WI38 (cell line): ENCODE measurements at regions not wholly inside any gene's neighbourhood (a gene's known extent, or its start where the extent isn't known, plus 50 kb on each side); places are given as distances from the start of the nearest gene placed in this dataset.

Experiments used
- H3K4me3 ChIP-seq: 2 replicates; pipeline ENCODE4 v1.5.1; 2011; ENCODE audit warnings: low read depth, mild to moderate bottlenecking, control low read depth, low read length
- TF ChIP-seq, protein P1 (sequence below): IDR thresholded peaks from 2 replicates; pipeline ENCODE4 v1.5.1; 2012; ENCODE audit warnings: low read depth, mild to moderate bottlenecking, control low read depth, low read length

DNA sequence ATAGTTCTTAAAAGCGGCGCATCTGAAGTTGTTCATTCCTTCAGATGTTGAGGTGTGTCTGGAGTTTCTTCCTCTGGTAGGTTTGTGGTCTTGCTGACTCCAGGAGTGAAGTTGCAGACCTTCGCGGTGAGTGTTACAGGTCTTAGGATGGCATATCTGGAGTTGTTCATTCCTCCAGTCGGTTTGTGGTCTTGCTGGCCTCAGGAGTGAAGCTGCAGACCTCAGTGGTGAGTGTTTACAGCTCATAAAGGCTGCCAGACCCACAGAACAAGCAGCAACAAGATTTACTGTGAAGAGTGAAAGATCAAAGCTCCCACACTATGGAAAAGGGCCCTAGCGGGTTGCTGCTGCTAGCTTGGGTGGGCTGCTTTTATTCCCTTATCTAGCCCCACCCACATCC, 201.7 kb upstream of the PDGFD start:
- TF ChIP-seq, protein P1, sequence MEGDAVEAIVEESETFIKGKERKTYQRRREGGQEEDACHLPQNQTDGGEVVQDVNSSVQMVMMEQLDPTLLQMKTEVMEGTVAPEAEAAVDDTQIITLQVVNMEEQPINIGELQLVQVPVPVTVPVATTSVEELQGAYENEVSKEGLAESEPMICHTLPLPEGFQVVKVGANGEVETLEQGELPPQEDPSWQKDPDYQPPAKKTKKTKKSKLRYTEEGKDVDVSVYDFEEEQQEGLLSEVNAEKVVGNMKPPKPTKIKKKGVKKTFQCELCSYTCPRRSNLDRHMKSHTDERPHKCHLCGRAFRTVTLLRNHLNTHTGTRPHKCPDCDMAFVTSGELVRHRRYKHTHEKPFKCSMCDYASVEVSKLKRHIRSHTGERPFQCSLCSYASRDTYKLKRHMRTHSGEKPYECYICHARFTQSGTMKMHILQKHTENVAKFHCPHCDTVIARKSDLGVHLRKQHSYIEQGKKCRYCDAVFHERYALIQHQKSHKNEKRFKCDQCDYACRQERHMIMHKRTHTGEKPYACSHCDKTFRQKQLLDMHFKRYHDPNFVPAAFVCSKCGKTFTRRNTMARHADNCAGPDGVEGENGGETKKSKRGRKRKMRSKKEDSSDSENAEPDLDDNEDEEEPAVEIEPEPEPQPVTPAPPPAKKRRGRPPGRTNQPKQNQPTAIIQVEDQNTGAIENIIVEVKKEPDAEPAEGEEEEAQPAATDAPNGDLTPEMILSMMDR, result no peak
- H3K4me3 ChIP-seq, result no peak overlapping the region

DNA sequence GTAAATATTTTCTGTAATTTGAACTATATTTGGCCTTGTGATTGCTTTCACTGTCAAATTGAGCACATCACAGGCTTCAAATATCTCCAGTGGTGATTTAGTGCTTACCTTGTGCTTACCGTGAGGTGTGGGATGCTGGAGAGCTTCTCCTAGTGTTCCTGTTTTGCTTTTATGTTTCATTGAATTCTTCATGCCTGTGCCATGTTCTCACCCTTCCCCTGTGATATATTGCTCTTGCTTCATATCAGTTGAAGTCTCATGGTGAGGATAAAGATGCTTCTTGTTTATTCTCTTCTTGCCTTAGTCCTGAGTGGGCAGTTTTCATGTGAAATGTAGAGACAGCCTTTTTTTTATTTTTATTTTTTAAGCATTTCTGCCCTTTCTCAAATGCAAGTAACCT, 198.0 kb upstream of the PDGFD start:
- TF ChIP-seq, protein P1, result no peak
- H3K4me3 ChIP-seq, result no peak overlapping the region

DNA sequence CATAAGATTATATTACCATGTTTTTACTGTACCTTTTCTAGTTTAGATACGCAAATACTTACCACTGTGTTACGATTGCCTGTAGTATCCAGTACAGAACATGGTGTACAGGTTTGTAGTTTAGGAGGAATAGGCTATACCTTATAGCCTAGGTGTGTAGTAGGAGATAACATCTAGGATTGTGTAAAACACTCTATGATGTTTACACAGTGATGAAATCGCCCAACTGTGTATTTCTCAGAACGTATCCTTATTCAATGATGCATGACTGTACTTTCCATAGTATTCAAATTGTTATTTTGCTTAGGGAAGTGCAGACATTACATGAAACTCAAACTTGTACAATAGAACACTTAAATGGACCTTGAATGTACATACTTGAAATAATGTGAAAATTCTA, 188.1 kb upstream of the PDGFD start:
- TF ChIP-seq, protein P1, result no peak
- H3K4me3 ChIP-seq, result no peak overlapping the region

DNA sequence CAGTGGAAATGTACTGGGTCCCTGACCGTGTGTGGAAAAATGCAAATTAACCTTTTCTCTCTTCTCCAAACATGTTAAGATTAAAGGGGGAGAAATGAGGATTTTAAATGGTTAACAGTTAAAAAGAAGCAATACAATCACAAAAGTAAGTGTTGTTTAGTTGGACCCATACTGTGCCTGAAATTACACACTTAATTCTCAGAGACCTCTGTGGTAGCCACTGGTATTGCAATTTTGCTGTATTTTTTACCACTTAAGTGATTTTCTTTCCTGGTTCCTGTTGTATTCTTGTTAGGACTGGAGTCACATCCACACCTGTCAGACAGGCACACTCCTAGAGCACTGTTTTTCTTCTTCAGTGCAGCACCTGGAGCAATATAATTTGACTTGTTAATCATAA, 179.6 kb upstream of the PDGFD start:
- TF ChIP-seq, protein P1, result peak; percentile 26; the same call in 1 of the 2 replicates
- H3K4me3 ChIP-seq, result no peak overlapping the region

DNA sequence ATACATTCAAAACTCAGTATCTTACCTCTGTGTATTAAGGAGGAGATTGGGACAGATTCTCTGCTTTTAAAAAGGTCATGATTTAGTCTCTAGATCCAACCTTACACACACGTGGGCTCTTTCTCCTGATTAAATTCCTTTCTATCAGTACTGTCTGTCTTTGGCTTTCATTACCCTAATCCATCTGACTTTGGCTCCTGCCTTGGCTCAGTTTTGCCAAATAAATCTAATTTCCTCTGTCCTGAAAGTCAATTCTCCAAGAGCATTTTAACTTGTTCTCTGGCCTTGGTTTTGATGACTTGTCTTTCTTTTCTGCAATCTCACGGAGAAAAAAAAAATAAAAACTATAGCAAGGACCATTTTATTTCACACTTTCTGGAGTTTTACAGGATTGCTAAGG, 176.6 kb upstream of the PDGFD start:
- no peak overlapping the region for H3K4me3 ChIP-seq
- TF ChIP-seq, protein P1, result no peak

DNA sequence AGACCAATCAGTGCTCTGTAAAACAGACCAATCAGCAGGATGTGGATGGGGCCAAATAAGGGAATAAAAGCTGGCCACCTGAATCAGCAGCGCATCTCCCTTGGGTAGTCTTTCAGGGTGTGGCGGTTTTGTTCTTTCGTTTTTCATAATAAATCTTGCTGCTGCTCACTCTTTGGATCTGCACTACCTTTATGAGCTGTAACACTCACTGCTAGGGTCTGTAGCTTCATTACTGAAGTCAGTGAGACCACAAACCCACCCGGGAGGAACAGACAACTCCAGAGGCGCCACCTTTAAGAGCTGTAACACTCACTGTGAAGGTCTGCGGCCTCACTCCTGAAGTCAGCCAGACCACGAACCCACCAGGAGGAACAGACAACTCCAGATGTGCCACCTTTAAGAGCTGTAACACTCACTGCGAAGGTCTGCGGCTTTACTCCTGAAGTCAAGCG, 175.5 kb upstream of the PDGFD start:
- TF ChIP-seq, protein P1, result no peak
- H3K4me3 ChIP-seq, result no peak overlapping the region

DNA sequence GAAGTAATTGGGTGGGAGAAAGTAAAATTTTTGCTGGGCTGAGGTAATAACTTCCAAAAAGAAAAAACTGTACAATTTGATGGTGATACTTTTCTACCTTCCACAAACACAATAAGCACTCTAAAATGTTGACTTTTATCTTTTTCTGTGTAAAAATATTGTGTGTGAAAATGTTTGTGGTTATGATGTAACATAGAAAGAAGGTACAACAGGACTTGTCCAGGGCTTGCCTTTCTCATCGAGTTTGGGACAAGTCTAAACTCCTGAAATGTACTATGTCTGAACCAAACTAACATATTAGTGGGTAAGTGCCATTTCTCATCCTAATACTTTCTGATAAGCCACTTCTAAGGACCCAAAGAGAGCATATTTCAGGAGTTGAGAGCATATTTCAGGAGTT, 174.2 kb upstream of the PDGFD start:
- TF ChIP-seq, protein P1, result no peak
- no peak overlapping the region for H3K4me3 ChIP-seq
